ENCODE measurements at regions not wholly inside any gene's neighbourhood (a gene's known extent, or its start where the extent isn't known, plus 50 kb on each side); places are given as distances from the start of the nearest gene placed in this dataset.

GRCh38 chr5:101878190-101878589 is 417.9 kb downstream of the SLCO4C1 start:
- no peak overlapping the region for H3K27ac ChIP-seq (ENCODE audit: low read depth, low read length)
- no peak overlapping the region for H3K4me2 ChIP-seq (ENCODE audit: low read depth, low read length, poor library complexity, severe bottlenecking)
- H3F3A ChIP-seq (ENCODE audit: insufficient read depth): no peaks in the 10 kb centered on the region
- H3K9ac ChIP-seq (ENCODE audit: low read length): no peak overlapping the region
- no peak overlapping the region for H2AFZ ChIP-seq (ENCODE audit: low read depth, low read length, severe bottlenecking)
- H3K27me3 ChIP-seq (ENCODE audit: low read length): no peaks in the 10 kb centered on the region
- H3K9me2 ChIP-seq (replicated peaks; ENCODE audit: insufficient read depth, low read length): no peaks in the 10 kb centered on the region
- TF ChIP-seq EZH2phosphoT487 (conservative IDR thresholded peaks at IDR 0.05; ENCODE audit: low read length): no peak
- no peaks in the 10 kb centered on the region for H3K36me3 ChIP-seq (ENCODE audit: low read length)
- no peaks in the 10 kb centered on the region for H4K20me1 ChIP-seq (ENCODE audit: low read depth, low read length)
- H3K9me3 ChIP-seq (ENCODE audit: insufficient read depth, low read length): no peaks in the 10 kb centered on the region
- no peak overlapping the region for H3K4me3 ChIP-seq (ENCODE audit: insufficient read depth, low read length, poor library complexity, severe bottlenecking)
- no peaks in the 10 kb centered on the region for H3K79me2 ChIP-seq (ENCODE audit: insufficient read depth, low read length)

- H3K4me2 ChIP-seq (ENCODE audit: low read depth, low read length, poor library complexity, severe bottlenecking): no peak overlapping the region
- no peaks in the 10 kb centered on the region for H3K27me3 ChIP-seq (ENCODE audit: low read length)
- H2AFZ ChIP-seq (ENCODE audit: low read depth, low read length, severe bottlenecking): no peak overlapping the region
- no peak for TF ChIP-seq CTCF (IDR thresholded peaks at IDR 0.05; ENCODE audit: insufficient read depth, low read length, poor library complexity, severe bottlenecking)
- no peak overlapping the region for H3K9ac ChIP-seq (ENCODE audit: low read length)
- no peak overlapping the region for H3K27ac ChIP-seq (ENCODE audit: low read depth, low read length)
- no peaks in the 10 kb centered on the region for H3K9me3 ChIP-seq (ENCODE audit: insufficient read depth, low read length)
- no peaks in the 10 kb centered on the region for H4K20me1 ChIP-seq (ENCODE audit: low read depth, low read length)
- no peaks in the 10 kb centered on the region for H3K79me2 ChIP-seq (ENCODE audit: insufficient read depth, low read length)
- no peaks in the 10 kb centered on the region for H3K36me3 ChIP-seq (ENCODE audit: low read length)
- H3K9me2 ChIP-seq (replicated peaks; ENCODE audit: insufficient read depth, low read length): no peaks in the 10 kb centered on the region
- no peak overlapping the region for H3K4me3 ChIP-seq (ENCODE audit: insufficient read depth, low read length, poor library complexity, severe bottlenecking)
- H3F3A ChIP-seq (ENCODE audit: insufficient read depth): no peaks in the 10 kb centered on the region
Measured at GRCh38 chr5:101877451-101877850, 418.6 kb downstream of the SLCO4C1 start.

GRCh38 chr5:101866473-101866872 is 429.6 kb downstream of the SLCO4C1 start:
- Histone ChIP-seq H3K4me3 (ENCODE audit: insufficient read depth, low read length, poor library complexity, severe bottlenecking) (no peak overlapping the region), H4K20me1 (ENCODE audit: low read depth, low read length) (no peaks in the 10 kb centered on the region), H3K4me2 (ENCODE audit: low read depth, low read length, poor library complexity, severe bottlenecking) (no peak overlapping the region), H3F3A (ENCODE audit: insufficient read depth) (no peaks in the 10 kb centered on the region), H3K9ac (ENCODE audit: low read length) (no peak overlapping the region), H3K27ac (ENCODE audit: low read depth, low read length) (no peak overlapping the region), H3K36me3 (ENCODE audit: low read length) (no peaks in the 10 kb centered on the region), H3K9me2 (replicated peaks; ENCODE audit: insufficient read depth, low read length) (no peaks in the 10 kb centered on the region), H3K79me2 (ENCODE audit: insufficient read depth, low read length) (no peaks in the 10 kb centered on the region), H2AFZ (ENCODE audit: low read depth, low read length, severe bottlenecking) (no peak overlapping the region), H3K9me3 (ENCODE audit: insufficient read depth, low read length) (no peaks in the 10 kb centered on the region), H3K27me3 (ENCODE audit: low read length) (no peaks in the 10 kb centered on the region)
- no peak for TF ChIP-seq CTCF (IDR thresholded peaks at IDR 0.05; ENCODE audit: insufficient read depth, low read length, poor library complexity, severe bottlenecking)
- TF ChIP-seq EZH2phosphoT487 (conservative IDR thresholded peaks at IDR 0.05; ENCODE audit: low read length): no peak

GRCh38 chr5:101860563-101860962 is 435.5 kb downstream of the SLCO4C1 start:
- Histone ChIP-seq H4K20me1 (ENCODE audit: low read depth, low read length) (no peaks in the 10 kb centered on the region), H3K79me2 (ENCODE audit: insufficient read depth, low read length) (no peaks in the 10 kb centered on the region), H2AFZ (ENCODE audit: low read depth, low read length, severe bottlenecking) (no peak overlapping the region), H3K36me3 (ENCODE audit: low read length) (no peaks in the 10 kb centered on the region), H3K27me3 (ENCODE audit: low read length) (no peaks in the 10 kb centered on the region), H3K27ac (ENCODE audit: low read depth, low read length) (no peak overlapping the region), H3K9me2 (replicated peaks; ENCODE audit: insufficient read depth, low read length) (no peaks in the 10 kb centered on the region), H3F3A (ENCODE audit: insufficient read depth) (no peaks in the 10 kb centered on the region), H3K9me3 (ENCODE audit: insufficient read depth, low read length) (no peaks in the 10 kb centered on the region), H3K9ac (ENCODE audit: low read length) (no peak overlapping the region), H3K4me3 (ENCODE audit: insufficient read depth, low read length, poor library complexity, severe bottlenecking) (no peak overlapping the region), H3K4me2 (ENCODE audit: low read depth, low read length, poor library complexity, severe bottlenecking) (no peak overlapping the region)
- TF ChIP-seq EZH2phosphoT487 (conservative IDR thresholded peaks at IDR 0.05; ENCODE audit: low read length): no peak
- no peak for TF ChIP-seq CTCF (IDR thresholded peaks at IDR 0.05; ENCODE audit: insufficient read depth, low read length, poor library complexity, severe bottlenecking)

Data from SU-DHL-6 (cell line).